Activated gamma-delta T cell (primary cell): ENCODE measurements at regions not wholly inside any gene's neighbourhood (a gene's known extent, or its start where the extent isn't known, plus 50 kb on each side); places are given as distances from the start of the nearest gene placed in this dataset.
"Not testable (repeated sequence)": the region's sequence is repeated elsewhere in the genome, so short reads cannot be mapped to it uniquely, and the experiment has no call there.

Source experiments
- DNase-seq: peaks from one replicate; lab custom pipeline; 2025; lab: John Stamatoyannopoulos, UW

DNA sequence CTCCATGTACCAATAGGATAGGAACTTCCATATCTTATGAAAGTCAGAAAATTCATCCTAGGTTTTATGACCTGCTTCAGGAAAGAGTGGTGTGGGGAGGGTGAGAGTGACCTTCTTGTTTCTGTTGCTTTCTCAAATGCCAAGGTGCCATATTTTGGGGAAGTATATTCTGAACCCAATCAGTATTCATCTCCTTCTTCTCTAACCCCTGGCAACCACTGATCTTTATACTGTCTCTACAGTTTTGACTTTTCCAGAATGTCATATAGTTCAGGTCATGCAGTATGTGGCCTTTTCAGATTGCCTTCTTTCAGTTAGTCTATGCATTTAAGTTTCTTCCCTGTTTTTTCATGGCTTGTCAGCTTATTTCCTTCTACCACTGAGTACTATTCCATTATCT is 321.4 kb upstream of the SEMA6A start:
- DNase-seq, result no peak

DNA sequence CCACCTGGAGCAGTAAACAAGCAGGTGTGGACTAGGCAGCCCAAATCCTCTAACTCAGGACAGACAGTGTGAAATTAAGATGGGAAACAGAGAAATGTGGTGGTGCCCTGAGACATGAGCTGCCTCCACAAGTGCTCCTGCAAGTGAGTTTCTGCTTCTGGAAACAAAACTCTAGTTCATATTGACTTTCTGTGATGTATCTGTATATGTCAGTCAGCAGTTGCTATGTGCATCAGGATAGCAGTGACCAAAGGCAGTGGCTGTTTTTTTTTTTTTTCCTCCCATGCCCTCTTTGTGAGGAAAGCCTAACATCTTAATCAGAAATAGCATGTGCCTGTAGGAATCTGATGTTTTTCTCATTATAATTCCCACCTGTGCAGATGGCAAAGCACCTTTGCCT is 318.4 kb upstream of the SEMA6A start:
- no peak for DNase-seq

GRCh38 chr5:116887104-116887503 is 312.5 kb upstream of the SEMA6A start:
- no peak for DNase-seq

GRCh38 chr5:116885825-116886224 is 311.2 kb upstream of the SEMA6A start:
- DNase-seq, result no peak

DNA sequence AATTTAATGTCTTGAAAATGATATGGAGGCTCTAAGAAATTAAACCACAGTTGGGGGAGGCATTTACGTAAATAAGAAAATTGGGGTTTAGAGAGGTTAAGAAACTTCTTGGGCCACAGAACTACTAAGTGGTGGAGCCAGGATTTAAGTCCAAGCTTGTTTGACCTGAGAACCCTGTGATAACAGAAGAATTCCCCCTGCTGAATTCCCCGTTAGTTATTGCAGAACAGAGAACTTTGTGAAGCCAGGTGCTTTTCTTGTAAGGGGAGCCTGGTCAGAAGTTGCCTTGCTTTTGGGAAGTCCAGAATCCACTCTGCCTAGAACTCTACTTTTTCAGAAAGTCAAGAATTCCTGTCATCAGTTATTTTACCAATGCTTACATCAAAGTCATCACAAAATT is 309.3 kb upstream of the SEMA6A start:
- DNase-seq, result no peak

- no peak for DNase-seq
These were observed 307.4 kb upstream of the SEMA6A start for GRCh38 chr5:116881921-116882531.

GRCh38 chr5:116880601-116881000 is 306.0 kb upstream of the SEMA6A start:
- no peak for DNase-seq

- no peak for DNase-seq
These were observed 305.5 kb upstream of the SEMA6A start for GRCh38 chr5:116880150-116880549.

DNA sequence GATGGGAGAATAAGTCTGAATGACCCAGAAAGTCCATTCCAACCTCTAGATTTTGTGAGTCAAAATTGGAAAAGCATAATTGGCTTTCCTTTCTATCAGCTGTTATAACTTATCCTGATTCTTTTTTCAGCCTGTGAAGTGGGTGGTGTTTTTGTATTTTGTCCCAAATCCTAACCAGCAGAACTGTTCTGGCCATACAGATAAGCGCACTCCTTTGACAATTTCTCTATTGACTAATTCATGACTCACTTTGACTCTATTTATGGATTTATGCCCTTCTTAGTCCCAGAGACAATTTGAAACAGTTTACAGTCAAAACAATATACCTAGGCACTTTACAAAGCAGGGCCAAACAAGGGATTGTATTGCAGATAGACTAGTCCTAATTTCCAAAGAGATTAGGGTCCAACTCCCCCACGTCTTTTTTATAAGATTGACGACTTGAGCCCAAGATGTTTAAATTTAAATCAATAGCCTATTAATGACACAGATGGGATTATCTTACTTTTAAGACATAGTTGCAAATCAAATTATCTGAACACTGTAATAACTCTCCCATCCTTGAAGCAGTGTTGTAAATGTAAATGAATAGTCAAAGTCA is 301.7 kb upstream of the SEMA6A start:
- no peak for DNase-seq

GRCh38 chr5:116872986-116873385 is 298.4 kb upstream of the SEMA6A start:
- DNase-seq, result no peak

DNA sequence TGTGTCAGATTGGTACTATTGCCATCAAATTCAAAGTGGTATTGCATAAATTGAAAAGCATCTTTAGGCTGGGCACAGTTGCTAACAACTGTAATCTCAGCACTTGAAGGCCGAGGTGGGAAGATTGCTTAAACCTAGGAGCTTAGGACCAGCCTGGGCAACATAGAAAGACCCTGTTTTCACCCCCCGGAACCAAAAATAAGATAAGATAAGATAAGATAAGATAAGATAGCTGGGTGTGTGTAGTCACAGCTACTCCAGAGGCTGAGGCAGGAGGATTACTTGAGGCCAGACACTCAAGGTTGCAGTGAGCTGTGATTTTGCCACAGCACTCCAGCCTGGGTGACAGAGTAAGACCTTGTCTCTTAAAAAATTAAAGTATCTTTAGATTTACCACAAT is 297.9 kb upstream of the SEMA6A start:
- no peak for DNase-seq

DNA sequence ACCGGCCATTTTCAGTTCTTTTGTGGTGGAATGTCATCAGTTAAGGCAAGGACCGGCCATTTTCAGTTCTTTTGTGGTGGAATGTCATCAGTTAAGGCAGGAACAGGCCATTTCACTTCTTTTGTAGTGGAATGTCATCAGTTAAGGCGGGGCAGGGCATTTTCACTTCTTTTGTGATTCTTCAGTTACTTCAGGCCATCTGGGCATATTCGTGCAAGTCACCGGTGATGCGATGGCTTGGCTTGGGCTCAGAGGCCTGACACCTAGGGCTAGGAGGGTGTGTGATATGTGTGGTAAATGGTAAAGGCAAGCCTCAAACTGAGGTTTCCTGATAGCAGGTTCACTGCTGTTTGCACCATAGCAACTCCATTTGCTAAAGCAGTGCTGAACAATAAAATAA is 293.2 kb upstream of the SEMA6A start:
- not testable (repeated sequence) for DNase-seq

DNA sequence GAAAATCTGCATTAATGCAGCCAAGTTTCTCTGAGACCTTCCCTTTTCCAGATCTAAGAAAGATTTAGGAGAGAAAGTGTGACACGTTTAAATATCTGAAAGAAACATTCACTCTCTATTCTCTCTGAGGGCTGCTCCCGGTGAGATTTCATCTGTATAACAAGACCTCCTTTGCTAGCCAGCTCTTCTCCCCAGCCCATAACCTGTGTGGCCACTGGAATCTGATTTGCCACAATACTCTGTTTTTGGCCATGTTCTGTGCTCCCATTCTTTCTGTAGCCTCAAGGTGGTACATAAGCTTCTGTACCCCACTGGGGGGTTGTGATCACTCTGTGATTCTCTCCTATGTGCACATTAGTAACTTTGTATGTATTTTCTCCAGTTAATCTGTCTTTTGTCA is 291.0 kb upstream of the SEMA6A start:
- no peak for DNase-seq

GRCh38 chr5:116864838-116865190 is 290.2 kb upstream of the SEMA6A start:
- no peak for DNase-seq

DNA sequence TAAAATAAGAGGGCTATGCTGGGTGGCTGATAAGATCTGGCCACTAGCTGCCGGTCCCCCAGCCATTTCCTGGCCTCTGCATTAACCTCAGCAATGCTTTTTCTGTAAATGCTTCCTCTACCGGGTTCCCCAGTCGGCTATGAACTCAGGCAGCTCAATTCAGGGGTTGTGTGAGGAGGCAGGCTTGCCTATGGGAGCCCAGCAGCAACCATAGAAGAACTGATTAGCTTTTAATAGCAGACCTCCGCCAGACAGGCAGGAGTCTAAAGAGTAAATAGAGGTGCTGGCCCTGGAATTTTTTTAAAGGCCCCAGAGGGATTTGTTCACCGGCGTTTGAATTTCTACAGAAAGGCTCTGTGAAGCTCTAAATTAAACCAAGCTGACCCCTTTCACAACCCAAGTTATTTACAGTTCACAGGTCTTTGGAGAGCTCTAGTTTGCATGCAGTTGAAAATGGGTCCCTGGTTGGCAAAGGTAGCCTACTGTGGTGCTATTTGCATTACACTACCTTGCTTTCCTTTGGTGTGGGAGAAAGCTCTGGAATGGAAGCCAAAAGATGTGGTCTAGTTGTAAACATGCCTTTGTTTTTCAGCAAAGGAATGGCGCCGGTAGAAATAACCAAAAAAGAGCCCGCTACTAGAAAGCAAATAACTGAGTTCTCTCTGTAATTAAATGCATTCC is 289.7 kb upstream of the SEMA6A start:
- no peak for DNase-seq

- no peak for DNase-seq
These were observed 288.2 kb upstream of the SEMA6A start for GRCh38 chr5:116862632-116863455.

- DNase-seq, result no peak
These were observed 287.0 kb upstream of the SEMA6A start for GRCh38 chr5:116861666-116862065.

DNA sequence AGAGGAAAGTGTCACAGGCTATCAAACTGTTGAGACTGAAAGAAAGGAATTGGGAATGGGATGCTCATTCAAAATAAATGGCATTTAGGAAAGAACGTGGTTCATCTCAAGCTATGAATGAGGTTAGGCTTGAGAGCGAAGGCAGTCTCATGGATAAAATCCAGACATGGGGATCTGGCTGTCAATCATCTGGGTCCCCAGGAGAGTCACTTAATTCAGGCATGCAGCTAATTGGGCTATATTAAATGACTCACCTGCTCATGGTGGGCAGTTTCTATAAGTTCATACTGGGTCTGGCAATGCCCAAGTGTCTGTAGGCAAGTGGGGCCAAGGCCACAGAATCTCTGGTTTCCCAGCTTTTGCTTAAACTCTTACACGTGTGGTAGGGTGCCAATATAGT is 286.5 kb upstream of the SEMA6A start:
- no peak for DNase-seq

DNA sequence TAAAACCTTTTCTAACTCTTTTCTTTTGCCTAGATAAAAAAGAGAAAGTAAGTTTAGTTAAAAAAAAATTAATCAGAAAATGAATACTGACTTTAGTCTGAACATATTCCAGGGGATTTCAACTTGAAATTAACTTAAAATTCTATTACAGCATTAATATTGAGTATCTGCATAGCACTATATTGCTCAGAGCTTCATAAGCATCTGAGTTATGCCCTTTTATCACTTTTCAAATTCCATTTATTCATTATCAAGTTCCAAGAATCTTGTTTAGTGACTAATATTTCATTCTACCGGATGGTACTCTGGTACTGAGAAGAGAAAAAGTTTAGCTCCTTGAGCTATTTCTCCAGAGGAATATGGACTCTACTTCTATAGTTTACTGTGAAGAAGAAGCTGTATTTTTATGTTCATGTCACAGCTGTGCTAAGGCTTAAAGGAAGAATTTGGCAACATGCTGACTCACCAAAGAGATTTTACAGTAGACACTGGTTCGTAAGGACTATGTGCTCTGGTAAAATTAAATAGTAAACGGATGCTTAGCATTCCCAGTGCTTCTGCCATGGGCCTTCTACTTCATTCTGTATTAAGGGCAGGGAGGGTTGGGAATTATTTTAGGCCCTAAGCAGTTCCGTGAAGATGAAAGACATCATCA is 285.2 kb upstream of the SEMA6A start:
- no peak for DNase-seq

GRCh38 chr5:116858705-116859333 is 284.2 kb upstream of the SEMA6A start:
- DNase-seq, result no peak

DNA sequence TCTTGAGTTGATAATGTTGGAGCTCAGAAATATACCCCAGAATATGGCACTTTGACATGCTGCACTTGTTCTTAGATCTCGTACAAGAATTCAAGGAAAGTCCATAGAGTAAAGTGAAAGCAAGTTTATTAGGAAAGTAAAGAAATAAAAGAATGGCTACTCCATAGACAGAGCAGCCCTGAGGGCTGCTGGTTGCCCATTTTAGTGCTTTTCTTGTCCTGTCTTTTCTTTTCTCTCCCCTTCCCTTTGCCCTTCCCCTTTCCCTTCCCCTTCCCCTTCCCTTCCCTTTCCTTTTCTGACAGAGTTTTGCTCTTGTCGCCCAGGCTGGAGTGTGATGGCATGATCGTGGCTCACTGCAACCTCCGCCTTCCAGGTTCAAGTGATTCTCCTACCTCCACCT is 283.4 kb upstream of the SEMA6A start:
- DNase-seq, result not testable (repeated sequence)

GRCh38 chr5:116856271-116856670 is 281.6 kb upstream of the SEMA6A start:
- no peak for DNase-seq
